HepG2 (cell line): ENCODE measurements at regions not wholly inside any gene's neighbourhood (a gene's known extent, or its start where the extent isn't known, plus 50 kb on each side); places are given as distances from the start of the nearest gene placed in this dataset.

ENCODE experiments used
- ATAC-seq: fragments of 200-7000 bp; cut with Tn5 transposase; 3 replicates; pipeline ENCODE4 v1.9.1; 2020; ENCODE audit warnings: mild to moderate bottlenecking, moderate library complexity
- BruUV-seq: library from RNA; stranded (reverse); fragments of 400-500 nt; replicated peaks from 2 replicates; lab custom pipeline; 2021; lab: Mats Ljungman, UMichigan
- CTCF ChIA-PET: fragments of 300-600 bp; formaldehyde crosslinking; extraction: SDS; loops from one replicate; lab custom pipeline; 2021; ENCODE audit warnings: low total read pairs, inconsistent platforms, low intra/inter-chr PET ratio; lab: Yijun Ruan, JAX
- POLR2A ChIA-PET: fragments of 350-600 bp; sonication (Branson Sonifier 250); formaldehyde crosslinking; loops from one replicate; lab custom pipeline; 2020; ENCODE audit warnings: antibody characterized with exemption, inconsistent platforms; lab: Yijun Ruan, JAX
- DNase-seq: peaks from one replicate; pipeline ENCODE4 v3.0.0-alpha.2; 2015; ENCODE audit warnings: low spot score
- FAIRE-seq: peaks from 3 replicates; lab custom pipeline; 2011; peaks lifted over from hg19 to GRCh38; lab: Jason Lieb, UNC
- H2AFZ ChIP-seq: one replicate; pipeline ENCODE4 v1.6.1; 2011; ENCODE audit warnings: low read length, inconsistent platforms
- H3K27ac ChIP-seq: fragments of 300-600 bp; 3 replicates; pipeline ENCODE4 v1.8.0; 2011; ENCODE audit warnings: mixed run types, mild to moderate bottlenecking, mixed read lengths, low read length, inconsistent platforms; ENCODE audit not compliant: insufficient read depth; ENCODE audit errors: extremely low read length
- H3K27me3 ChIP-seq, 2 experiments: fragments of 200-600 bp in 1 of 2; 2 replicates in 1 of 2; 3 replicates in 1 of 2; pipeline versions ENCODE4 v1.6.0 to v1.8.0; 2011; ENCODE audit warnings: low read length in 2 of 2, mild to moderate bottlenecking in 2 of 2, moderate library complexity in 2 of 2, inconsistent platforms in 1 of 2; ENCODE audit not compliant: insufficient read depth in 2 of 2, control insufficient read depth in 1 of 2
- H3K36me3 ChIP-seq, 2 experiments: fragments of 200-600 bp in 1 of 2; replicated peaks in 1 of 2; 2 replicates in 1 of 2; 3 replicates in 1 of 2; pipeline versions ENCODE4 v1.5.1 to v1.8.0; 2011; ENCODE audit warnings: low read length in 2 of 2, inconsistent platforms in 1 of 2; ENCODE audit not compliant: insufficient read depth in 2 of 2, control insufficient read depth in 1 of 2
- H3K4me1 ChIP-seq: 2 replicates; pipeline ENCODE4 v1.5.1; 2012; ENCODE audit warnings: low read length, inconsistent platforms; ENCODE audit not compliant: insufficient read depth
- H3K4me2 ChIP-seq: 2 replicates; pipeline ENCODE4 v1.6.0; 2011; ENCODE audit warnings: low read depth, low read length, inconsistent platforms
- H3K4me3 ChIP-seq, 3 experiments: fragments of 200-600 bp in 1 of 3; sonication (generic), shearing (Covaris generic) in 1 of 3; replicated peaks in 1 of 3; 2 replicates each; pipeline ENCODE4 v1.5.1; 2011 to 2016; ENCODE audit warnings: low read length in 3 of 3, inconsistent platforms in 2 of 3, low read depth in 2 of 3, mild to moderate bottlenecking in 2 of 3, control low read depth in 1 of 3, mixed read lengths in 1 of 3; ENCODE audit not compliant: insufficient read depth in 1 of 3
- H3K79me2 ChIP-seq: one replicate; pipeline ENCODE4 v1.6.1; 2011; ENCODE audit warnings: low read length, inconsistent platforms; ENCODE audit not compliant: insufficient read depth
- H3K9ac ChIP-seq: 2 replicates; pipeline ENCODE4 v1.6.0; 2011; ENCODE audit warnings: mild to moderate bottlenecking, low read depth, low read length, inconsistent platforms; ENCODE audit not compliant: insufficient read depth
- H3K9me3 ChIP-seq: 2 replicates; pipeline ENCODE4 v1.5.1; 2012; ENCODE audit warnings: mild to moderate bottlenecking, low read length
- H4K20me1 ChIP-seq: 2 replicates; pipeline ENCODE4 v1.6.0; 2011; ENCODE audit warnings: inconsistent platforms, mild to moderate bottlenecking, low read length, moderate library complexity; ENCODE audit not compliant: insufficient read depth
- BCL3 ChIP-seq: sonication (generic); formaldehyde crosslinking; IDR thresholded peaks from 2 replicates; pipeline ENCODE4 v1.5.1; 2020; ENCODE audit warnings: mild to moderate bottlenecking, missing genetic modification reagents, moderate library complexity
- DR1 ChIP-seq: sonication (generic); formaldehyde crosslinking; IDR thresholded peaks from 2 replicates; pipeline ENCODE4 v1.8.0; 2021; ENCODE audit warnings: mild to moderate bottlenecking, missing genetic modification reagents, inconsistent platforms
- DRAP1 ChIP-seq: IDR thresholded peaks from 2 replicates; pipeline ENCODE4 v1.6.1; 2016; ENCODE audit warnings: missing genetic modification reagents, missing compliant biosample characterization
- FOXA1 ChIP-seq, 2 experiments: fragments of 450-650 bp in 1 of 2; sonication (generic) in 1 of 2; formaldehyde crosslinking in 1 of 2; IDR thresholded peaks; 2 replicates each; pipeline versions ENCODE4 v1.4.0 to v1.6.1; 2016 to 2020; ENCODE audit warnings: missing genetic modification reagents in 1 of 2
- MED13 ChIP-seq: sonication (generic); formaldehyde crosslinking; IDR thresholded peaks from 2 replicates; pipeline ENCODE4 v1.5.0; 2020; ENCODE audit warnings: missing genetic modification reagents
- PITX1 ChIP-seq: sonication (generic); formaldehyde crosslinking; IDR thresholded peaks from 2 replicates; pipeline ENCODE4 v1.5.1; 2020; ENCODE audit warnings: mild to moderate bottlenecking, missing genetic modification reagents
- THAP11 ChIP-seq: IDR thresholded peaks from 2 replicates; pipeline ENCODE4 v1.6.1; 2016; ENCODE audit warnings: missing biosample characterization, missing genetic modification reagents
- TMF1 ChIP-seq: sonication (generic); formaldehyde crosslinking; IDR thresholded peaks from 2 replicates; pipeline ENCODE4 v1.8.1; 2022; ENCODE audit warnings: low read depth, missing genetic modification reagents
- ZNF333 ChIP-seq: sonication (generic); formaldehyde crosslinking; IDR thresholded peaks from 2 replicates; pipeline ENCODE4 v1.4.0; 2020; ENCODE audit warnings: mild to moderate bottlenecking, missing genetic modification reagents, borderline replicate concordance
- ZNF557 ChIP-seq: sonication (generic); formaldehyde crosslinking; IDR thresholded peaks from 2 replicates; pipeline ENCODE4 v1.4.0; 2020; ENCODE audit warnings: missing genetic modification reagents
- ZNF782 ChIP-seq: sonication (generic); formaldehyde crosslinking; IDR thresholded peaks from 2 replicates; pipeline ENCODE4 v1.4.0; 2020; ENCODE audit warnings: missing genetic modification reagents, mild to moderate bottlenecking, borderline replicate concordance
- ZNF792 ChIP-seq: IDR thresholded peaks from 2 replicates; pipeline ENCODE4 v1.6.1; 2016
- ZNF883 ChIP-seq: sonication (generic); formaldehyde crosslinking; IDR thresholded peaks from 2 replicates; pipeline ENCODE4 v1.5.1; 2020; ENCODE audit warnings: mild to moderate bottlenecking, missing genetic modification reagents; ENCODE audit errors: not compliant biosample characterization
- WGBS: methylation state at CpG from one replicate; pipeline ENCODE4 v1.1.6; 2017; ENCODE audit warnings: low lambda C conversion rate; 5-methylcytosine and 5-hydroxymethylcytosine counted together
- in situ Hi-C: cut with HindIII; loops from 2 replicates; pipeline ENCODE4 v1.10.0; 2017; ENCODE audit warnings: low pct_unique_long_range_greater_than_20kb; ENCODE audit not compliant: extremely low pct_ligation_motif_present
- intact Hi-C: fragments of 100-400 bp; cut with micrococcal nuclease; formaldehyde crosslinking; loops from one replicate; pipeline ENCODE4 v1.10.0; 2022; ENCODE audit not compliant: unreplicated experiment
- TF ChIP-seq, protein P1 (sequence below): sonication (generic); formaldehyde crosslinking; IDR thresholded peaks from 2 replicates; pipeline ENCODE4 v1.4.0; 2020; ENCODE audit warnings: mild to moderate bottlenecking, missing genetic modification reagents
- TF ChIP-seq, protein P2 (sequence below): sonication (generic); formaldehyde crosslinking; IDR thresholded peaks from 2 replicates; pipeline ENCODE4 v1.4.0; 2020; ENCODE audit warnings: mild to moderate bottlenecking, missing genetic modification reagents
- TF ChIP-seq, protein P3 (sequence below): sonication (generic); formaldehyde crosslinking; IDR thresholded peaks from 2 replicates; pipeline ENCODE4 v1.9.0; 2022; ENCODE audit warnings: missing genetic modification reagents, mild to moderate bottlenecking, borderline replicate concordance
- TF ChIP-seq, protein P4 (sequence below): sonication (generic); formaldehyde crosslinking; IDR thresholded peaks from 2 replicates; pipeline ENCODE4 v1.4.0; 2020; ENCODE audit warnings: missing genetic modification reagents, borderline replicate concordance

DNA sequence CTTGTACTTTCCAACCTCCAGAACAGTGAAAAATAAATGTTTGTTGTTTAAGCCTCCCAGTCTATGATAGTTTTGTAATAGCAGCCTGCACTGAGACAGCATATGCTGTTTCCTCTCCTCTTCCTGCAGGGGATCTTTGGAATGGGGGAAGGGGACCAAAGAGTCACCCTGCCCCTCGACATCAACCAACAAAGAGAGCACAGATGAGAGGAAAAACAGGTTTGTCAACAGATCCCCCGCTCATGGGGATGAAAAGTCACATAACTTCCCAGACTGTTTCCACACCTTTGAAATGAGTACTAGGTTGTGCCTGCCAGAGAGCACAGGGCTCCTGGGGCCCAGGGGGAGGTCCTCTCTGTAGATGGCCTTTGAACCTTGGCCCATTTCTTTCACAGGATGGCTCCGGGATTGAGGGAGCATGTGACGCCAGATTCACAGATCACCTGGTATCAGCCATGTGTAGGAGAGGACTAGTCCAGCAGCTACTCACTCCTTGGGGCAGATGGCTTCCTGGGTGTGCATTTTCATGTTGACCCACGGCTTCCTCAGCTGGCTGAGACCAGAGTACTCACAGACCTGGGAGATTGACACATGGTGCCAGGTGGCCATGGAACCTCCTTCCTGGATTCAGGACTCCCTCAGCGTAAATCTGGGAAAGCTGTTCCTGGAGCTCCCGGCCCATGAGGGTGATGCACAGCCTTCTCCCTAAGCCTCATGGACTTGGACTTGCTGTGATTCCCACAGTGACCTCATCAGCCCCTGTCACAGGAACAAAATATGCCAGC, 125.6 kb downstream of the CXCL12 start:
- peak overlapping the region; percentile 45 for H3K4me2 ChIP-seq
- TF ChIP-seq DRAP1 (peak; percentile 27), ZNF557 (CRISPR knock-in tag) (peak; percentile 86; the same call in 1 of the 2 replicates), ZNF333 (CRISPR knock-in tag) (no peak), PITX1 (peak; percentile 90), DR1 (0 out of 2 replicates have a peak, but pooled peaks have one; percentile 33), ZNF883 (peak; percentile 92), TMF1 (CRISPR knock-in tag) (peak; percentile 46), ZNF792 (CRISPR knock-in tag) (peak; percentile 74; the same call in 1 of the 2 replicates), FOXA1 (IDR thresholded peaks at IDR 0.05) (0 out of 2 replicates have a peak, but pooled peaks have one; percentile 34), FOXA1 (CRISPR knock-in tag; IDR thresholded peaks at IDR 0.05) (peak; percentile 88), THAP11 (CRISPR knock-in tag) (peak; percentile 80), ZNF782 (peak; percentile 45; the same call in 1 of the 2 replicates), MED13 (CRISPR knock-in tag) (peak; percentile 93), BCL3 (CRISPR knock-in tag) (peak; percentile 86)
- TF ChIP-seq, protein P1, sequence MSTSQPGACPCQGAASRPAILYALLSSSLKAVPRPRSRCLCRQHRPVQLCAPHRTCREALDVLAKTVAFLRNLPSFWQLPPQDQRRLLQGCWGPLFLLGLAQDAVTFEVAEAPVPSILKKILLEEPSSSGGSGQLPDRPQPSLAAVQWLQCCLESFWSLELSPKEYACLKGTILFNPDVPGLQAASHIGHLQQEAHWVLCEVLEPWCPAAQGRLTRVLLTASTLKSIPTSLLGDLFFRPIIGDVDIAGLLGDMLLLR (CRISPR knock-in tag), result no peak; the same call in 1 of the 2 replicates
- TF ChIP-seq, protein P2, sequence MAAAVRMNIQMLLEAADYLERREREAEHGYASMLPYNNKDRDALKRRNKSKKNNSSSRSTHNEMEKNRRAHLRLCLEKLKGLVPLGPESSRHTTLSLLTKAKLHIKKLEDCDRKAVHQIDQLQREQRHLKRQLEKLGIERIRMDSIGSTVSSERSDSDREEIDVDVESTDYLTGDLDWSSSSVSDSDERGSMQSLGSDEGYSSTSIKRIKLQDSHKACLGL, result peak; percentile 76; the same call in 1 of the 2 replicates
- TF ChIP-seq, protein P3, sequence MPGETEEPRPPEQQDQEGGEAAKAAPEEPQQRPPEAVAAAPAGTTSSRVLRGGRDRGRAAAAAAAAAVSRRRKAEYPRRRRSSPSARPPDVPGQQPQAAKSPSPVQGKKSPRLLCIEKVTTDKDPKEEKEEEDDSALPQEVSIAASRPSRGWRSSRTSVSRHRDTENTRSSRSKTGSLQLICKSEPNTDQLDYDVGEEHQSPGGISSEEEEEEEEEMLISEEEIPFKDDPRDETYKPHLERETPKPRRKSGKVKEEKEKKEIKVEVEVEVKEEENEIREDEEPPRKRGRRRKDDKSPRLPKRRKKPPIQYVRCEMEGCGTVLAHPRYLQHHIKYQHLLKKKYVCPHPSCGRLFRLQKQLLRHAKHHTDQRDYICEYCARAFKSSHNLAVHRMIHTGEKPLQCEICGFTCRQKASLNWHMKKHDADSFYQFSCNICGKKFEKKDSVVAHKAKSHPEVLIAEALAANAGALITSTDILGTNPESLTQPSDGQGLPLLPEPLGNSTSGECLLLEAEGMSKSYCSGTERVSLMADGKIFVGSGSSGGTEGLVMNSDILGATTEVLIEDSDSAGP, result peak; percentile 80; the same call in 1 of the 2 replicates
- TF ChIP-seq, protein P4, sequence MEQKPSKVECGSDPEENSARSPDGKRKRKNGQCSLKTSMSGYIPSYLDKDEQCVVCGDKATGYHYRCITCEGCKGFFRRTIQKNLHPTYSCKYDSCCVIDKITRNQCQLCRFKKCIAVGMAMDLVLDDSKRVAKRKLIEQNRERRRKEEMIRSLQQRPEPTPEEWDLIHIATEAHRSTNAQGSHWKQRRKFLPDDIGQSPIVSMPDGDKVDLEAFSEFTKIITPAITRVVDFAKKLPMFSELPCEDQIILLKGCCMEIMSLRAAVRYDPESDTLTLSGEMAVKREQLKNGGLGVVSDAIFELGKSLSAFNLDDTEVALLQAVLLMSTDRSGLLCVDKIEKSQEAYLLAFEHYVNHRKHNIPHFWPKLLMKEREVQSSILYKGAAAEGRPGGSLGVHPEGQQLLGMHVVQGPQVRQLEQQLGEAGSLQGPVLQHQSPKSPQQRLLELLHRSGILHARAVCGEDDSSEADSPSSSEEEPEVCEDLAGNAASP (CRISPR knock-in tag), result peak; percentile 81; the same call in 1 of the 2 replicates

More for the DNA sequence above, 125.6 kb downstream of the CXCL12 start:
- H3K4me3 ChIP-seq, result peak overlapping the region in 1 of 3 experiments; percentile 24; a peak in 1 of 6 replicates
- peak; percentile 96 for ATAC-seq
- ChIA-PET CTCF (no interaction called here), POLR2A (interaction anchor here (0.6 to 1.7 kb wide), 6 partner anchors 10 to 708 kb away, joined by 3 to 14 read pairs (median 4); no protein-coding TSS in a partner anchor)
- H3K79me2 ChIP-seq, result no peaks in the 10 kb centered on the region
- WGBS, result 0% methylated on average over 2 of the region's 7 CpGs
- H3K36me3 ChIP-seq, result no peaks in the 10 kb centered on the region
- no peak overlapping the region for H2AFZ ChIP-seq
- BruUV-seq, result no TSS peak
- H3K4me1 ChIP-seq, result peaks cover 74% of the 10 kb centered on the region
- H3K27me3 ChIP-seq, result no peaks in the 10 kb centered on the region
- in situ Hi-C loops, result no loop called here
- FAIRE-seq, result peak; percentile 100
- H3K27ac ChIP-seq, result peak overlapping the region; percentile 98
- DNase-seq, result peak; percentile 99
- H4K20me1 ChIP-seq, result no peaks in the 10 kb centered on the region
- intact Hi-C loops, result loop anchor here (1.0 to 10.0 kb wide), 4 partner anchors 14 to 693 kb away; no protein-coding TSS in a partner anchor
- peak overlapping the region; percentile 67 for H3K9ac ChIP-seq
- H3K9me3 ChIP-seq, result no peaks in the 10 kb centered on the region
